ENCODE measurements at regions not wholly inside any gene's neighbourhood (a gene's known extent, or its start where the extent isn't known, plus 50 kb on each side); places are given as distances from the start of the nearest gene placed in this dataset.

- in situ Hi-C loops (cut with HindIII; ENCODE audit: low pct_unique_long_range_greater_than_20kb, low sequenced_read_pairs), result no loop called here
- DNase-seq (ENCODE audit: low read depth), result no peak
Measured at GRCh38 chr1:195799016-195799415, 809.2 kb downstream of the KCNT2 start.

GRCh38 chr1:195794225-195794624, 814.0 kb downstream of the KCNT2 start:
- in situ Hi-C loops (cut with HindIII; ENCODE audit: low pct_unique_long_range_greater_than_20kb, low sequenced_read_pairs), result no loop called here
- DNase-seq (ENCODE audit: low read depth), result no peak

GRCh38 chr1:195791796-195792195, 816.4 kb downstream of the KCNT2 start:
- in situ Hi-C loops (cut with HindIII; ENCODE audit: low pct_unique_long_range_greater_than_20kb, low sequenced_read_pairs), result no loop called here

GRCh38 chr1:195790514-195791168, 817.6 kb downstream of the KCNT2 start:
- DNase-seq (ENCODE audit: low read depth), result no peak
- in situ Hi-C loops (cut with HindIII; ENCODE audit: low pct_unique_long_range_greater_than_20kb, low sequenced_read_pairs), result no loop called here

More at GRCh38 chr1:195791796-195792195, 816.4 kb downstream of the KCNT2 start:
- no peak for DNase-seq (ENCODE audit: low read depth)

- DNase-seq (ENCODE audit: low read depth), result no peak
- in situ Hi-C loops (cut with HindIII; ENCODE audit: low pct_unique_long_range_greater_than_20kb, low sequenced_read_pairs), result no loop called here
Measured at GRCh38 chr1:195789321-195789720, 818.9 kb downstream of the KCNT2 start.

- DNase-seq (ENCODE audit: low read depth), result no peak
- in situ Hi-C loops (cut with HindIII; ENCODE audit: low pct_unique_long_range_greater_than_20kb, low sequenced_read_pairs), result no loop called here
Measured at GRCh38 chr1:195788721-195789120, 819.5 kb downstream of the KCNT2 start.

- in situ Hi-C loops (cut with HindIII; ENCODE audit: low pct_unique_long_range_greater_than_20kb, low sequenced_read_pairs), result no loop called here
Measured at GRCh38 chr1:195785830-195786229, 822.4 kb downstream of the KCNT2 start.

GRCh38 chr1:195773931-195774330, 834.3 kb downstream of the KCNT2 start:
- no peak for DNase-seq (ENCODE audit: low read depth)
- in situ Hi-C loops (cut with HindIII; ENCODE audit: low pct_unique_long_range_greater_than_20kb, low sequenced_read_pairs), result no loop called here

More at GRCh38 chr1:195785830-195786229, 822.4 kb downstream of the KCNT2 start:
- DNase-seq (ENCODE audit: low read depth), result no peak

- no peak for DNase-seq (ENCODE audit: low read depth)
- in situ Hi-C loops (cut with HindIII; ENCODE audit: low pct_unique_long_range_greater_than_20kb, low sequenced_read_pairs), result no loop called here
Measured at GRCh38 chr1:195769461-195769860, 838.8 kb downstream of the KCNT2 start.

- no peak for DNase-seq (ENCODE audit: low read depth)
- in situ Hi-C loops (cut with HindIII; ENCODE audit: low pct_unique_long_range_greater_than_20kb, low sequenced_read_pairs), result no loop called here
Measured at GRCh38 chr1:195768936-195769335, 839.3 kb downstream of the KCNT2 start.

- no peak for DNase-seq (ENCODE audit: low read depth)
- in situ Hi-C loops (cut with HindIII; ENCODE audit: low pct_unique_long_range_greater_than_20kb, low sequenced_read_pairs), result no loop called here
Measured at GRCh38 chr1:195768377-195768776, 839.9 kb downstream of the KCNT2 start.

- in situ Hi-C loops (cut with HindIII; ENCODE audit: low pct_unique_long_range_greater_than_20kb, low sequenced_read_pairs), result no loop called here
Measured at GRCh38 chr1:195766709-195767108, 841.5 kb downstream of the KCNT2 start.

GRCh38 chr1:195765099-195765498, 843.1 kb downstream of the KCNT2 start:
- in situ Hi-C loops (cut with HindIII; ENCODE audit: low pct_unique_long_range_greater_than_20kb, low sequenced_read_pairs), result no loop called here
- no peak for DNase-seq (ENCODE audit: low read depth)

More at GRCh38 chr1:195766709-195767108, 841.5 kb downstream of the KCNT2 start:
- DNase-seq (ENCODE audit: low read depth), result peak; percentile 8

GRCh38 chr1:195763907-195764374, 844.3 kb downstream of the KCNT2 start:
- in situ Hi-C loops (cut with HindIII; ENCODE audit: low pct_unique_long_range_greater_than_20kb, low sequenced_read_pairs), result no loop called here
- DNase-seq (ENCODE audit: low read depth), result no peak

- no peak for DNase-seq (ENCODE audit: low read depth)
- in situ Hi-C loops (cut with HindIII; ENCODE audit: low pct_unique_long_range_greater_than_20kb, low sequenced_read_pairs), result no loop called here
Measured at GRCh38 chr1:195763146-195763906, 844.9 kb downstream of the KCNT2 start.

GRCh38 chr1:195761104-195761503, 847.1 kb downstream of the KCNT2 start:
- no peak for DNase-seq (ENCODE audit: low read depth)
- in situ Hi-C loops (cut with HindIII; ENCODE audit: low pct_unique_long_range_greater_than_20kb, low sequenced_read_pairs), result no loop called here

GRCh38 chr1:195756109-195756508, 852.1 kb downstream of the KCNT2 start:
- in situ Hi-C loops (cut with HindIII; ENCODE audit: low pct_unique_long_range_greater_than_20kb, low sequenced_read_pairs), result no loop called here
- no peak for DNase-seq (ENCODE audit: low read depth)

GRCh38 chr1:195754874-195755273, 853.4 kb downstream of the KCNT2 start:
- no peak for DNase-seq (ENCODE audit: low read depth)
- in situ Hi-C loops (cut with HindIII; ENCODE audit: low pct_unique_long_range_greater_than_20kb, low sequenced_read_pairs), result no loop called here

GRCh38 chr1:195754303-195754702, 853.9 kb downstream of the KCNT2 start:
- DNase-seq (ENCODE audit: low read depth), result no peak
- in situ Hi-C loops (cut with HindIII; ENCODE audit: low pct_unique_long_range_greater_than_20kb, low sequenced_read_pairs), result no loop called here

GRCh38 chr1:195748969-195749368, 859.3 kb downstream of the KCNT2 start:
- no peak for DNase-seq (ENCODE audit: low read depth)
- in situ Hi-C loops (cut with HindIII; ENCODE audit: low pct_unique_long_range_greater_than_20kb, low sequenced_read_pairs), result no loop called here

Measured in Caki2 (cell line).